ENCODE measurements at regions not wholly inside any gene's neighbourhood (a gene's known extent, or its start where the extent isn't known, plus 50 kb on each side); places are given as distances from the start of the nearest gene placed in this dataset.

DNA sequence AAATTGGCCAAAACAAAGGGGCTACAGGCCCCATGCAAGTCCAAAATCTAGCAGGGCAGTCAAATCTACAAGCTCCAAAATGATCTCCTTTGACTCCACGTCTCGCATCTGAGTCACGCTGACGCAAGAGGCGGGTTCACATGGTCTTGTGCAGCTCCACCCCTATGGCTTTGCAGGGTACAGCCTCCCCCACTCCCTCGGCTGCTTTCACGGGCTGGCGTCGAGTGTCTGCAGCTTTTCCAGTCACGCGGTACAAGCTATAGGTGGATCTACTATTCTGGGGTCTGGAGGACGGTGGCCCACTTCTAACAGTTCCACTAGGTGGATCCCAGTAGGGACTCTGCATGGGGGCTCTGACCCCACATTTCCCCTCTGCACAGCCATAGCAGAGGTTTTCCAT, 99.2 kb upstream of the KCNIP4 start:
- intact Hi-C loops (cut with micrococcal nuclease; ENCODE audit: unreplicated experiment) (no loop called here), in situ Hi-C loops (cut with MboI) (no loop called here)

More for the DNA sequence above, 99.2 kb upstream of the KCNIP4 start:
- ChIA-PET POLR2A (no interaction called here), SMC1A (ENCODE audit: uncharacterized antibody, unreplicated experiment) (no interaction called here), RAD21 (ENCODE audit: unreplicated experiment) (no interaction called here), CTCF (no interaction called here)
- WGBS (ENCODE audit: insufficient coverage, insufficient replicate concordance, low lambda C conversion rate, missing lambda C conversion rate) = 36% methylated on average over 12 of the region's 12 CpGs
- H3K4me3 ChIP-seq = no peak overlapping the region
- H4K20me1 ChIP-seq (ENCODE audit: control insufficient read depth, insufficient read depth) = no peaks in the 10 kb centered on the region
- H3K36me3 ChIP-seq (ENCODE audit: control insufficient read depth in 2 of 2, insufficient read depth in 2 of 2, low read length in 1 of 2) = no peaks in the 10 kb centered on the region
- no peak overlapping the region for H3K4me2 ChIP-seq (ENCODE audit: control insufficient read depth, insufficient read depth)
- H3K9me3 ChIP-seq (replicated peaks; ENCODE audit: control insufficient read depth, insufficient read depth, low read length) = no peaks in the 10 kb centered on the region
- no peaks in the 10 kb centered on the region for H3K4me1 ChIP-seq (ENCODE audit: control insufficient read depth, insufficient read depth, low read length)
- FAIRE-seq (no peak), DNase-seq (ENCODE audit: low read depth, low spot score) (no peak), ATAC-seq (no peak)
- no peak overlapping the region for H2AFZ ChIP-seq (ENCODE audit: control insufficient read depth, low read depth, low read length)
- BruUV-seq (replicated peaks) = no TSS peak
- H3K79me2 ChIP-seq (ENCODE audit: control insufficient read depth, insufficient read depth, low read length) = no peaks in the 10 kb centered on the region
- H3K27ac ChIP-seq (ENCODE audit: control insufficient read depth, insufficient read depth) = no peak overlapping the region
- TF ChIP-seq, protein P1, sequence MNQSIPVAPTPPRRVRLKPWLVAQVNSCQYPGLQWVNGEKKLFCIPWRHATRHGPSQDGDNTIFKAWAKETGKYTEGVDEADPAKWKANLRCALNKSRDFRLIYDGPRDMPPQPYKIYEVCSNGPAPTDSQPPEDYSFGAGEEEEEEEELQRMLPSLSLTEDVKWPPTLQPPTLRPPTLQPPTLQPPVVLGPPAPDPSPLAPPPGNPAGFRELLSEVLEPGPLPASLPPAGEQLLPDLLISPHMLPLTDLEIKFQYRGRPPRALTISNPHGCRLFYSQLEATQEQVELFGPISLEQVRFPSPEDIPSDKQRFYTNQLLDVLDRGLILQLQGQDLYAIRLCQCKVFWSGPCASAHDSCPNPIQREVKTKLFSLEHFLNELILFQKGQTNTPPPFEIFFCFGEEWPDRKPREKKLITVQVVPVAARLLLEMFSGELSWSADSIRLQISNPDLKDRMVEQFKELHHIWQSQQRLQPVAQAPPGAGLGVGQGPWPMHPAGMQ (IDR thresholded peaks at IDR 0.05; ENCODE audit: borderline replicate concordance) = no peak
- TF ChIP-seq SIX5 (IDR thresholded peaks at IDR 0.05; ENCODE audit: low read depth, low read length, severe bottlenecking) = no peak
- TF ChIP-seq MEF2B (IDR thresholded peaks at IDR 0.05; ENCODE audit: partially characterized antibody, poor library complexity, severe bottlenecking) = no peak
- TF ChIP-seq, protein P2, sequence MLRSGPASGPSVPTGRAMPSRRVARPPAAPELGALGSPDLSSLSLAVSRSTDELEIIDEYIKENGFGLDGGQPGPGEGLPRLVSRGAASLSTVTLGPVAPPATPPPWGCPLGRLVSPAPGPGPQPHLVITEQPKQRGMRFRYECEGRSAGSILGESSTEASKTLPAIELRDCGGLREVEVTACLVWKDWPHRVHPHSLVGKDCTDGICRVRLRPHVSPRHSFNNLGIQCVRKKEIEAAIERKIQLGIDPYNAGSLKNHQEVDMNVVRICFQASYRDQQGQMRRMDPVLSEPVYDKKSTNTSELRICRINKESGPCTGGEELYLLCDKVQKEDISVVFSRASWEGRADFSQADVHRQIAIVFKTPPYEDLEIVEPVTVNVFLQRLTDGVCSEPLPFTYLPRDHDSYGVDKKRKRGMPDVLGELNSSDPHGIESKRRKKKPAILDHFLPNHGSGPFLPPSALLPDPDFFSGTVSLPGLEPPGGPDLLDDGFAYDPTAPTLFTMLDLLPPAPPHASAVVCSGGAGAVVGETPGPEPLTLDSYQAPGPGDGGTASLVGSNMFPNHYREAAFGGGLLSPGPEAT (IDR thresholded peaks at IDR 0.05; ENCODE audit: low read depth) = no peak
- no peak overlapping the region for H3K9ac ChIP-seq (ENCODE audit: control insufficient read depth, insufficient read depth, low read length)
- H3K27me3 ChIP-seq (replicated peaks in 1 of 2; ENCODE audit: control insufficient read depth in 2 of 2, insufficient read depth in 2 of 2, low read length in 1 of 2) = no peaks in the 10 kb centered on the region
